ENCODE measurements at regions not wholly inside any gene's neighbourhood (a gene's known extent, or its start where the extent isn't known, plus 50 kb on each side); places are given as distances from the start of the nearest gene placed in this dataset.

DNA sequence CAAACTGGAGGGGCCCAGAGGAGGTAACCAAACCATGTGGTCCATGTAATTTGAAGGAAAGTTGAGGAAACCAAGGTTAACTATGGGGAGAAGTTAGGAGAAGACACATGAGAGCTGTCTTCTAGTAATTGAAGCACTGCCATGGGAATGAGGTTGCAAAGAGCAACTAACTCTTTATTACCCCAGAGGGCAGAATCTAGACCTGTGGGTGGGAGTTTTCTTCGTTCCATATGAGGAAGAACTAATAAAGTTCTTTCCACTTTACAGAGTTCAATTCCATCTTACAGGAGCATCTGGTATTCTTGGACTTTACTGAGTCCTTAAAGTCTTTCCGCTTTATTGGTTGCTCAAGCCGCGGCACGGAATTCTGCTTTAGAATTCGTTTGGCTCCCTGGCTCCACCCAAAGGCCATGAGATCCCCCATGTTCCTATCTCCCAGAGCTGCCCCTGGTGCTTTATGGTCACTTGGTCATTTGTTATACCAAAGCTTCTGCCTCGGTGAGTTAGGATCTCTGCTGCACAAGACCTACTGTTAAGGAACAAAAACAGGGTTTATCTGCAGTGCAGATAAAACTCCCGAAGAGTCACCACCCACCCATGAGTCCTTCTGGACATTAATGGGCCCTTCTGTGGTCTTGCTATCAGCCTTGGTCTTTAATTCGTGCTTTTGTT lies 89.5 kb upstream of the UMPS start:
- no peak for TF ChIP-seq CTCF (conservative IDR thresholded peaks at IDR 0.05 in 1 of 2, IDR thresholded peaks at IDR 0.05 in 1 of 2; ENCODE audit: low read depth in 1 of 2, low read length in 2 of 2)
- no peak for TF ChIP-seq EZH2 (IDR thresholded peaks at IDR 0.05; ENCODE audit: low read length, missing control alignments)

All from fibroblast of lung (primary cell).